ENCODE measurements at regions not wholly inside any gene's neighbourhood (a gene's known extent, or its start where the extent isn't known, plus 50 kb on each side); places are given as distances from the start of the nearest gene placed in this dataset.

- no peak for TF ChIP-seq EZH2 (IDR thresholded peaks at IDR 0.05; ENCODE audit: borderline replicate concordance)
- no peak for TF ChIP-seq CTCF (IDR thresholded peaks at IDR 0.05; ENCODE audit: poor library complexity)
- no peak for TF ChIP-seq EZH2phosphoT487 (IDR thresholded peaks at IDR 0.05; ENCODE audit: low read depth, severe bottlenecking, unreplicated experiment)
Observed at GRCh38 chr7:79822620-79823240, 311.9 kb upstream of the GNAI1 start.

Measured in hepatocyte (in vitro differentiated cells).